Hematopoietic multipotent progenitor cell (in vitro differentiated cells): ENCODE measurements at regions not wholly inside any gene's neighbourhood (a gene's known extent, or its start where the extent isn't known, plus 50 kb on each side); places are given as distances from the start of the nearest gene placed in this dataset.
"Not testable (repeated sequence)": the region's sequence is repeated elsewhere in the genome, so short reads cannot be mapped to it uniquely, and the experiment has no call there.

Experiments
- DNase-seq, 3 donors: peaks; one replicate each; pipeline ENCODE4 v3.0.0-alpha.2; 2011 to 2015; ENCODE audit warnings: low read depth in 2 of 3, low spot score in 2 of 3

DNA sequence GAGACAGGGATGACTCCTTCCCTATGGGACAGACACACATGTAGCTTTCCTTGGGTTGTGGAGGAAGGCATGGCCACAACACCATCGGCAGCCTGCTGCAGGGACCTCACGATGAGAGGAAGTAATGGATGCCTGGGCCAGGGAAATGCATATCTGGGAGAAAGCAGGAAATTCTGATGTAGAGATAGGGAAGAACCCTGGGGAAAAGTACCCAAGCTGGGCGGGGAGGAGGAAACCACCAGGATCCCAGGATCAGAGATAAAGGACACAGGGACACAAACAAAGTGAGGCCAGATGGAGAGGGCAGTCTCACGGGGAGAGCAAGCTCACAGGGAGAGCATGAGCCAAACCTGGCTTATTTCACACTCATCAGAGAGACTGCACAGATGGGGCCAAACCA is 294.7 kb upstream of the TEKT4 start:
- not testable (repeated sequence) for DNase-seq

DNA sequence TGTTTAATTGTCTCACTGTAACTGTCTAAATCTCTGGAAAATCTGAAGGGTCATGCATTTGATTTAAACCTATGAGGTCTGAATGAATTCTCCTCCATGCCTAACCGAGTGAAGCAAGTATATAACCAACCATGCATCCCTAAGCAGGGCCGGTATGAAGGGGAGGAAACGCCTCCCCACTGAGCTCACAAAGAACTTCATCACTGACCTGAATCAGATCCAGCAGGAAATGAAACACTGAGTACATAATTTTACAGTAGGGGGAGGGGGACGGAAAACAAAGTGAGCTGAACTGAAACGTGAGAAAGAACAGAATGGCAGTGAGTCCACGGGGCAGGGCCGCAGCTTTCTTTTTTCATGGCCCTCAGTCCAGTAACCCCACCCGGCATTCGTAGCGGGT is 294.1 kb upstream of the TEKT4 start:
- not testable (repeated sequence) for DNase-seq

GRCh38 chr2:94579221-94579620 is 292.0 kb upstream of the TEKT4 start:
- DNase-seq = not testable (repeated sequence)

GRCh38 chr2:94583081-94583723 is 288.0 kb upstream of the TEKT4 start:
- DNase-seq = not testable (repeated sequence)

DNA sequence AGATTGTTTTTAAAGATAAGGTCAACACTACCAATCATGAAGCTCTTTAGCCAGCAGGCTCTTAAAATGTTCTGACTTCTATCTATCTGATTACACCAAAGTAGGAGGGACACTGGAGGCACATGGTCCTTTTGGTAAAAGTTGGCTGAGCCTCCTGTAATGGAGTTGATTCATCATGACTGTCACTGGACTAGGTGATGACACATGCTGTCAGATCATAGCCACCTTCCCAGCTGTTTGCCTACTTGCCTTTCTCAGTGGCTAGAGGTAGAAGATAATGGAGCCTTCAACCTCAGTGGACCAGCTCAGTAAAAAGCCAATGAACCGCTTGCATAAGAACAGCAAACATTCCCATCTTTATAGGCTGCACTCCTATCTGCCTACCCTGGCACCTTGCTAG is 286.7 kb upstream of the TEKT4 start:
- DNase-seq = not testable (repeated sequence)

GRCh38 chr2:94586032-94586982 is 284.9 kb upstream of the TEKT4 start:
- peak in 1 of 3 donors; percentile 0 for DNase-seq

- DNase-seq = not testable (repeated sequence)
Observed at GRCh38 chr2:94587042-94587441, 284.2 kb upstream of the TEKT4 start.

DNA sequence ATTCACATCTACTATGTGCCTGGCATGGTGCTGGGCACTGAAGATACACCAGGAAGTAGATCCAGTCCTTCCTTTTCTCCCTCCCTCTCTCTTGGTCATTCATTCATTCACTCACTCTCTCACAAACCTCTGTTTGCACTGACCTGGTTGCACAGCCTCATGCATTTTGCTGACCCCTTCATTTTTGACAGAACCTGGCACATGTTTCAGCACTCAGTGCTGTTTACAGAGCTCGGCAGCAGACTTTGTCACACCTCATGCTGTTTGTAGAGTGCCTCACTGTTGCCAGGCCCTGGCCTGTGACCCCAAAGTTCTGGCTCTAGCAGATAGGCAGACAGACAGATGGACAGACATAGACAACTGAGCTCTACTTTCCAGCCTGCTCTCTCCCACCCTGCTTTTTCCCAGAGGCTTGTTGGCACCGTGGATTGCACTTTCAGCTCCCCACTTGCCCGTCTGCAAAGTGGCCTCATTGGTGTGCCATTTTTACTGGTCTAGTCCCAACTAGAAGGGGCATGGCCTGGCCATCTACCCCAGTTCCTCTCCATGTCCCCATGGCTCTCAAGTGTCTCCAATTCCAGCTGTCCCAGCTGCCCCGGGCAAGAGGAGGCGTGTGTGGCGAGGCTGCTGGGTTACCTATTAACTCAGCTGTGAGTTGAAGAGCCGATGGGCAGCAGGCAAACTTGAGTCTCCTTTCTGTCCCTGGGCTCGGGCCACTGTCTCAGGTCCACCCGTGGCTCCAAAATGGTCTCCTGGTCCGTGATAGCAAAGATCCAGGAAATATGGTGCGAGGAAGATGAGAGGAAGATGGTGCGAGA is 277.0 kb upstream of the TEKT4 start:
- not testable (repeated sequence) for DNase-seq

- not testable (repeated sequence) for DNase-seq
Observed at GRCh38 chr2:94595956-94596355, 275.3 kb upstream of the TEKT4 start.

- DNase-seq = not testable (repeated sequence)
Observed at GRCh38 chr2:94598075-94598713, 273.0 kb upstream of the TEKT4 start.

DNA sequence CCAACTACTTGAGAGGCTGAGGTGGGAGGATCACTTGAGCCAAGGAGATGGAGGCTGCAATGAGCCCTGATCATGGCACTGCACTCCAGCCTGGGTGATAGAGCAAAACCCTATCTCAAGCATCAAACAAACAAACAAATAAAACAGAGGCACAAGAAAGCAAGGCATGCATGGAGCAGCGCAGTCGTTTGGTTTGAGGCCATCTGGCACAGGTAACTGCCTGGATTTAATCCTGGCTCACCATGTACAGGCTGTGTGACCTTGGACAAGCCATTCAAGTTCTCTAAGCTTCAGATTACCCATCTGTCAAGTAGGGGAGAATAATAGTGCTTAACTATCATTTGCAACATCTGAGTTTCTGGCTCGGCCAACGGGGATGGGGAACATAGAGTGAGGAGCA is 270.3 kb upstream of the TEKT4 start:
- DNase-seq = not testable (repeated sequence)

DNA sequence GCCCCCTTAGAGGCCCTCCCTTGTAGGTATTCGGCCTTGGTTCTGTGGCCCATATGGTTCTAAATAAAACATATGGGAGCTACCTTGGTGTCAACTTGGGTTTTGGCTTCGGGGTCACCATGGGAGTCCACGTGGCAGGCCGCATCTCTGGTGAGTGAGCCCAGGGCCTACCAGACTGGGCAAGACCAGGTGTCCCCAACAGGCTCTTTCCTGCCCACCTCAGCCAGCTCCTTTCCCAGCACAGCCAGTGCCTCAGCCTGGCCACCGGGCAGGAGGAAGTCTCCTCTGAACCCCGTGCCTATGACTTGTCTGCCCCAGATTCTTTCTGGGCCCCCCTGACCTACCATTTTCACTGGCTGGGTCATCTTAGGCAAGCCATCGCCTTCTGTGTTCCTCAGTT is 268.8 kb upstream of the TEKT4 start:
- DNase-seq = no peak

GRCh38 chr2:94622113-94622618 is 249.1 kb upstream of the TEKT4 start:
- DNase-seq = no peak

DNA sequence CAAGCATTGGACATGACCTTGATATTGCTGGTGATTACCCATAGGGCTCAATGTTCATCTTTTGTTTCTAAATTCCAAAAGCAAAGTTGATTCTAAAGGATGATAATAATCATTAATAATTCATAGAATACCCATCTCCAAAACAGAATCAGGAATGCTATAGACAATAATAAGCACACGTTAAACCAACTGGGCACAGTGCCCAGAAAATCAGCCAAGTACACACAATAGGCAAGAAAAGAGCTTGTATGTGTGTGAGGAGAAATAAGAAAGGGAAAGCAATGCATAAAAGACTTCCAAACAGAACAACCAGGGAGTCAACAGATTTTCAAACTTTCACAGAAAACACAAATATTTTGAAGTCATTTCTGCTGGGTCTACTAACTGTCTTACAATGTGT is 242.3 kb upstream of the TEKT4 start:
- DNase-seq = not testable (repeated sequence)

DNA sequence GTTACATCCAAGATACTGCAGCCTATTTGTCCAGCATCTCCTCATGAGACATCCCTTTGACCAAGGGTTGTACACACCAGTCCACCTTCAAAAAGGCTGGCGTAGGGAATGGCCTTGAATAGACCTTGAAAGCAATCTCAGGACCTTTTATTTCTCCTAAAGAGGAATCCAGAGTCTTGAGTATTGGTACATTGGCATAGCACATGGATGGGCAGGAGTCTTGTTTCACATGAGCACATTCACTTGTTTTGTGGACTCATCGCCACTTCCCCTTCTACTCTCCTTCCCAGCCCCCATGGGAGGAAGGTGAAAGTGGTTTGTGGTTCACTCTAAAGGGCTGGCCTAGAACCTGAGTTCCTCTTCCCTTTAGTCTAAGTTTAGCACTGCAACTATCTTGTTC is 229.8 kb upstream of the TEKT4 start:
- DNase-seq = peak in 2 of 3 donors; percentile 0 to 1

- not testable (repeated sequence) for DNase-seq
Observed at GRCh38 chr2:94652131-94652530, 219.1 kb upstream of the TEKT4 start.

GRCh38 chr2:94669858-94670257 is 201.4 kb upstream of the TEKT4 start:
- DNase-seq = not testable (repeated sequence)

DNA sequence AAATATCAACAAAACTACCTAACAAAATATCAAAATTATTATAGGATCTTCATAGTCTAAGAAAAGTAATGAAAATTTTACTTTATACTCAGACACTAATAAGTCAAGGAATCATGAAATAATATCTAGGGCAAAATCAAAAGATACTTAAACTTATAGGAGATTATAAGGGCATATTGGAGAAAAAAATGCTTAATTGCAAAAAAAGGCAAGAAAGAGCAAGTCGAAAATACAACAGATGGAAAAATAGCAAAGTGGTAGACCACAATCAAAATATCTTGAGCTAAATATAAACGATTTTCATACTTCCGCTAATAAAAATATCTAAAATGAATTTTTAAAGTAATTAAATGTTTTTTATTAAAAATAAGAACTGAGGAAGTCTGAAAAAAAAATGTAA is 177.0 kb upstream of the TEKT4 start:
- not testable (repeated sequence) for DNase-seq

- not testable (repeated sequence) for DNase-seq
Observed at GRCh38 chr2:94708982-94709381, 162.2 kb upstream of the TEKT4 start.

DNA sequence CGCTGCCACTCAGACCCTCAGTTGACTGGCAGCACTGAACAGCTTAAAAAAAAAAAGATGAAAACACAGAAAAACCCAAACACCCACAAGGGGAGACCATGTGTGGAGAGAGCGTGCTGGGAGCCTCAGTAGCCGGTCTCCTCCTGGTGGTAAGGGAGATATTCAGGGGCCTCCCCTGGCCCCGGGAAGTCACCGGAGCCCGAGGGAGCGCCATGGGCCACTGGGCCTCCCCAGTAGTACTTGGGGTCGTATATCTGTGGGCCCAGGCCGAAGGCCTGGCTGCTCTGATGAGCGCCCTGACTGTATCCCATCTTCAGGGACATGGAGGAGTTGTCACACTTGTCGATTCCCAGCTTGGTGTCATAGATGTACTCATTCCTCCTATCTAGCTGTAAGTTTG is 145.7 kb upstream of the TEKT4 start:
- no peak for DNase-seq
